GM12878 (cell line): ENCODE measurements at regions not wholly inside any gene's neighbourhood (a gene's known extent, or its start where the extent isn't known, plus 50 kb on each side); places are given as distances from the start of the nearest gene placed in this dataset.

ENCODE experiments used
- ATAC-seq: fragments of 200-7000 bp; cut with Tn5 transposase; 3 replicates; pipeline ENCODE4 v1.9.1; 2020; ENCODE audit warnings: mild to moderate bottlenecking, moderate library complexity
- BruUV-seq: library from RNA; stranded (reverse); fragments of 400-500 nt; replicated peaks from 2 replicates; lab custom pipeline; 2021; lab: Mats Ljungman, UMichigan
- CTCF ChIA-PET: fragments of 300-600 bp; sonication (Branson Sonifier 250); formaldehyde crosslinking; extraction: SDS; loops from one replicate; lab custom pipeline; 2021; ENCODE audit warnings: inconsistent platforms; lab: Yijun Ruan, JAX
- POLR2A ChIA-PET: fragments of 350-600 bp; formaldehyde crosslinking; extraction: SDS; loops from one replicate; lab custom pipeline; 2021; ENCODE audit warnings: inconsistent platforms; lab: Charles Lee
- RAD21 ChIA-PET: fragments of 300-600 bp; sonication (Branson Sonifier 250); formaldehyde crosslinking; loops from one replicate; lab custom pipeline; 2023; ENCODE audit warnings: antibody characterized with exemption; ENCODE audit not compliant: unreplicated experiment; lab: Charles Lee
- SMC1A ChIA-PET: fragments of 300-600 bp; sonication (Branson Sonifier 250); formaldehyde crosslinking; loops from one replicate; lab custom pipeline; 2023; ENCODE audit not compliant: unreplicated experiment, uncharacterized antibody; lab: Charles Lee
- DNase-seq: peaks from one replicate; pipeline ENCODE4 v3.0.0-alpha.2; 2011; ENCODE audit warnings: low read depth, low spot score
- FAIRE-seq: peaks from 3 replicates; lab custom pipeline; 2011; peaks lifted over from hg19 to GRCh38; lab: Jason Lieb, UNC
- H2AFZ ChIP-seq: 2 replicates; pipeline ENCODE4 v1.6.0; 2011; ENCODE audit warnings: low read depth, low read length, control low read depth; ENCODE audit not compliant: control insufficient read depth
- H3K27ac ChIP-seq: 2 replicates; pipeline ENCODE4 v1.5.1; 2011; ENCODE audit warnings: control low read depth; ENCODE audit not compliant: control insufficient read depth, insufficient read depth
- H3K27me3 ChIP-seq, 2 experiments: replicated peaks in 1 of 2; 2 replicates each; pipeline versions ENCODE4 v1.6.0 to v1.6.1; 2011; ENCODE audit warnings: low read length in 1 of 2; ENCODE audit not compliant: control insufficient read depth in 2 of 2, insufficient read depth in 2 of 2
- H3K36me3 ChIP-seq, 2 experiments: 2 replicates each; pipeline ENCODE4 v1.5.1; 2011; ENCODE audit warnings: low read length in 1 of 2; ENCODE audit not compliant: control insufficient read depth in 2 of 2, insufficient read depth in 2 of 2
- H3K4me1 ChIP-seq: 2 replicates; pipeline ENCODE4 v1.6.1; 2011; ENCODE audit warnings: mild to moderate bottlenecking, low read length, moderate library complexity, mixed read lengths; ENCODE audit not compliant: control insufficient read depth, insufficient read depth
- H3K4me2 ChIP-seq: 2 replicates; pipeline ENCODE4 v1.6.0; 2011; ENCODE audit warnings: control low read depth; ENCODE audit not compliant: control insufficient read depth, insufficient read depth
- H3K4me3 ChIP-seq: fragments of 200-600 bp; sonication (generic); 2 replicates; pipeline ENCODE4 v1.5.1; 2016
- H3K79me2 ChIP-seq: 2 replicates; pipeline ENCODE4 v1.6.0; 2011; ENCODE audit warnings: low read length; ENCODE audit not compliant: control insufficient read depth, insufficient read depth
- H3K9ac ChIP-seq: 2 replicates; pipeline ENCODE4 v1.8.0; 2011; ENCODE audit warnings: low read length, control low read depth, mixed read lengths; ENCODE audit not compliant: control insufficient read depth, insufficient read depth
- H3K9me3 ChIP-seq: replicated peaks from 3 replicates; pipeline ENCODE4 v1.5.1; 2011; ENCODE audit warnings: mild to moderate bottlenecking, low read length; ENCODE audit not compliant: control insufficient read depth, insufficient read depth
- H4K20me1 ChIP-seq: 2 replicates; pipeline ENCODE4 v1.6.0; 2011; ENCODE audit not compliant: control insufficient read depth, insufficient read depth
- ATF2 ChIP-seq: IDR thresholded peaks from 2 replicates; pipeline ENCODE4 v1.6.1; 2012; ENCODE audit warnings: low read length, inconsistent platforms
- CHD1 ChIP-seq: IDR thresholded peaks from 2 replicates; pipeline ENCODE4 v1.6.1; 2012; ENCODE audit warnings: low read depth, low read length, improper control_type of control experiment
- CREM ChIP-seq: IDR thresholded peaks from 2 replicates; pipeline ENCODE4 v1.6.1; 2014; ENCODE audit warnings: antibody characterized with exemption, low read depth
- CTCF ChIP-seq, 3 experiments: IDR thresholded peaks in 2 of 3; conservative IDR thresholded peaks in 1 of 3; 2 replicates each; pipeline ENCODE4 v1.5.1; 2011; ENCODE audit warnings: low read depth in 3 of 3, low read length in 3 of 3, mild to moderate bottlenecking in 3 of 3, control low read depth in 2 of 3, moderate library complexity in 2 of 3, inconsistent platforms in 1 of 3, mixed read lengths in 1 of 3; ENCODE audit not compliant: control insufficient read depth in 2 of 3, insufficient read depth in 1 of 3; ENCODE audit errors: extremely low read depth in 1 of 3
- GABPA ChIP-seq: IDR thresholded peaks from 2 replicates; pipeline ENCODE4 v1.6.1; 2014; ENCODE audit warnings: antibody characterized with exemption, low read depth, mild to moderate bottlenecking, inconsistent platforms
- HDAC2 ChIP-seq: fragments of 200-600 bp; sonication (generic); IDR thresholded peaks from 2 replicates; pipeline ENCODE4 v1.6.1; 2017
- MYB ChIP-seq: fragments of 150-350 bp; IDR thresholded peaks from 2 replicates; pipeline ENCODE4 v1.6.1; 2014; ENCODE audit warnings: mild to moderate bottlenecking, low read depth, low read length, borderline replicate concordance
- NFYB ChIP-seq: IDR thresholded peaks from 2 replicates; pipeline ENCODE4 v1.6.1; 2011; ENCODE audit warnings: low read depth, mild to moderate bottlenecking, low read length, improper control_type of control experiment, moderate library complexity; ENCODE audit not compliant: insufficient read depth
- ZNF207 ChIP-seq: fragments of 450-650 bp; IDR thresholded peaks from 2 replicates; pipeline ENCODE4 v1.6.1; 2014; ENCODE audit warnings: antibody characterized with exemption, mild to moderate bottlenecking, borderline replicate concordance
- ZNF274 ChIP-seq: IDR thresholded peaks from one replicate; pipeline ENCODE4 v1.8.0; 2011; ENCODE audit not compliant: insufficient read length, insufficient read depth
- WGBS: methylation state at CpG from one replicate; pipeline ENCODE4 v1.1.6; 2016; ENCODE audit warnings: low lambda C conversion rate; ENCODE audit not compliant: insufficient replicate concordance, insufficient coverage; ENCODE audit errors: missing lambda C conversion rate; 5-methylcytosine and 5-hydroxymethylcytosine counted together
- in situ Hi-C: fragments of 300-500 bp; cut with MboI; formaldehyde crosslinking; loops from 9 replicates; pipeline ENCODE4 v1.14.3; 2018; ENCODE audit warnings: mixed read lengths
- intact Hi-C: fragments of 100-400 bp; cut with micrococcal nuclease; formaldehyde crosslinking; loops from one replicate; pipeline ENCODE4 v1.14.2; 2022; ENCODE audit not compliant: unreplicated experiment

GRCh38 chr5:128667751-128668150, 129.7 kb upstream of the FBN2 start:
- intact Hi-C loops (loop anchor here (1.0 kb wide), 1 partner anchor 177 kb away; no protein-coding TSS in a partner anchor), in situ Hi-C loops (no loop called here)
- no peak for TF ChIP-seq CTCF (IDR thresholded peaks at IDR 0.05 in 2 of 3, conservative IDR thresholded peaks at IDR 0.05 in 1 of 3; ENCODE audit: control insufficient read depth in 2 of 3, extremely low read depth in 1 of 3, insufficient read depth in 1 of 3, low read depth in 3 of 3, low read length in 3 of 3)
- TF ChIP-seq CHD1: no peak
- no peak for TF ChIP-seq CREM
- TF ChIP-seq ZNF274: no peak
- no peak for TF ChIP-seq MYB
- no peak for TF ChIP-seq HDAC2
- no peak for TF ChIP-seq GABPA
- no peak for TF ChIP-seq NFYB
- TF ChIP-seq ZNF207: no peak
- TF ChIP-seq ATF2: no peak

More at GRCh38 chr5:128667751-128668150, 129.7 kb upstream of the FBN2 start:
- H3K79me2 ChIP-seq: no peaks in the 10 kb centered on the region
- no peak overlapping the region for H3K4me3 ChIP-seq
- H3K9ac ChIP-seq: no peak overlapping the region
- no peak for DNase-seq
- H4K20me1 ChIP-seq: no peaks in the 10 kb centered on the region
- H3K9me3 ChIP-seq: no peaks in the 10 kb centered on the region
- no TSS peak for BruUV-seq
- ATAC-seq: no peak
- no peak overlapping the region for H3K4me2 ChIP-seq
- FAIRE-seq: no peak
- WGBS: 0% methylated on average over 1 of the region's 1 CpG
- SMC1A ChIA-PET: interaction anchor here (0.9 to 1.3 kb wide), 3 partner anchors 169 to 176 kb away, joined by 3 read pairs; no protein-coding TSS in a partner anchor
- no peak overlapping the region for H3K27ac ChIP-seq
- no peak overlapping the region for H2AFZ ChIP-seq
- CTCF ChIA-PET: interaction anchor here (0.8 to 1.3 kb wide), 4 partner anchors 11 to 178 kb away, joined by 3 to 7 read pairs (median 3); no protein-coding TSS in a partner anchor
- RAD21 ChIA-PET: interaction anchor here (1.2 kb wide), 2 partner anchors 176 to 456 kb away, joined by 3 to 4 read pairs; no protein-coding TSS in a partner anchor
- H3K36me3 ChIP-seq: no peaks in the 10 kb centered on the region
- POLR2A ChIA-PET: no interaction called here
- no peaks in the 10 kb centered on the region for H3K27me3 ChIP-seq
- H3K4me1 ChIP-seq: no peaks in the 10 kb centered on the region
